ENCODE measurements at regions not wholly inside any gene's neighbourhood (a gene's known extent, or its start where the extent isn't known, plus 50 kb on each side); places are given as distances from the start of the nearest gene placed in this dataset.

GRCh38 chr10:109504401-109504800 lies 418.9 kb downstream of the XPNPEP1 start:
- H3K4me3 ChIP-seq (ENCODE audit: low read length) = no peak overlapping the region
- no peaks in the 10 kb centered on the region for H3K4me1 ChIP-seq (ENCODE audit: insufficient read depth, low read length)
- H3K27me3 ChIP-seq (ENCODE audit: insufficient read depth, low read length) = no peaks in the 10 kb centered on the region
- no peaks in the 10 kb centered on the region for H3K36me3 ChIP-seq (ENCODE audit: insufficient read depth, low read length)
- no peaks in the 10 kb centered on the region for H3K9me3 ChIP-seq (ENCODE audit: low read length)
- H2AFZ ChIP-seq (ENCODE audit: low read depth, low read length) = no peak overlapping the region

GRCh38 chr10:109487691-109488090 lies 435.6 kb downstream of the XPNPEP1 start:
- no peaks in the 10 kb centered on the region for H3K4me1 ChIP-seq (ENCODE audit: insufficient read depth, low read length)
- no peak overlapping the region for H2AFZ ChIP-seq (ENCODE audit: low read depth, low read length)
- H3K36me3 ChIP-seq (ENCODE audit: insufficient read depth, low read length) = no peaks in the 10 kb centered on the region
- no peak overlapping the region for H3K4me3 ChIP-seq (ENCODE audit: low read length)
- no peaks in the 10 kb centered on the region for H3K9me3 ChIP-seq (ENCODE audit: low read length)
- H3K27me3 ChIP-seq (ENCODE audit: insufficient read depth, low read length) = no peaks in the 10 kb centered on the region

DNA sequence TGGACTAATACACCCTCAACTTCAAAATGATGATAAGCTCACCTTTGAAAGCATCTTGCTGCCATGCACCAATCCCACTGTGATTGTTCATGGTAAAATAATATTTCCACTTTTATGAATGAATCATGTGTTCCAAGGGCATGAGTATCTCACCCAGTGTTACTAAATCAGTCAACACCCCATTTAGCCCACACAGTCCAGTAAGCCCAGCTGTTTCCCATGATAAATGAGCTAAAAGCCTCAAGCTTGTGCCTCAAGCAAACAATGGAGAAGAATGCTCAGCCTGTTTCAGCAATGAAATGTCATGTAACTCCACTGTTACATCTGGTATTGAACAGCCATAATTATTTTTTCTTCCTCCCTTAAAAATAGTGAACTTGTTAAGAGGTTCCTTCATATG lies 442.5 kb downstream of the XPNPEP1 start:
- Histone ChIP-seq H3K36me3 (ENCODE audit: insufficient read depth, low read length) (no peaks in the 10 kb centered on the region), H3K4me1 (ENCODE audit: insufficient read depth, low read length) (no peaks in the 10 kb centered on the region), H3K4me3 (ENCODE audit: low read length) (no peak overlapping the region), H3K27me3 (ENCODE audit: insufficient read depth, low read length) (no peaks in the 10 kb centered on the region), H2AFZ (ENCODE audit: low read depth, low read length) (no peak overlapping the region), H3K9me3 (ENCODE audit: low read length) (no peaks in the 10 kb centered on the region)

DNA sequence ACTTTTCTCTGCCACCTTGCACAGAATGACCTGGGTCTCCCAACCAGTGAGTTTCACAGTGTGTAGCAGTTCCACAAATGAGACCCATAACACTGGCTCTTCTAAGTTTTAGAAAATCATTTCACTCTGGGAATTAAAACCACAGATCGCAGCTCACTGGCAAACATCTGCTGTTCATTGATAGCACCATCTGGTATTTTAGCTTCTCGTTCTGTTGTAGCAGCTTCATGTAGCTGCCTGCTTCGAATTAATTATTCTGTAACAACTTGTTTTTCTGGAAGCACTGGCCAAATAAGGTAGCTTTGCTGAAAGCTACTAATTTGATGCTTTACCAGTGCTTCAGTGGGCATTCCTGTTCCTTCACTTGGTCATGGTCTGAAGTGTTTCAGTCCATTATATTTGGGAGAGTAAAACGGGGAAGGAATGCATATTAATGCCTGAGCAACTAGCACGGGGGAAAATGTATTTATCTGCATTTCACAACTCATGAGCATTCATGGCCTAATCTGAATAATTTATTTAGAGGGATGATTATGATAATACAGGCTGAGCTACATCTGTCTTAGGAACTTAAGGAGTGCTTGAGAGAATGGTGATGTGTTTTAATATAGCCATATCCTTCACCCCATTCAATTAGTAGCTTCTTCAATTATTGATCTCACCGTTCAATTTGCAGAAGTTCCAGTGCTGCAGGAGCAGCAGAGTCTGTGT lies 447.4 kb downstream of the XPNPEP1 start:
- Histone ChIP-seq H3K27me3 (ENCODE audit: insufficient read depth, low read length) (no peaks in the 10 kb centered on the region), H3K4me1 (ENCODE audit: insufficient read depth, low read length) (peaks cover 8% of the 10 kb centered on the region), H3K4me3 (ENCODE audit: low read length) (no peak overlapping the region), H3K9me3 (ENCODE audit: low read length) (no peaks in the 10 kb centered on the region), H2AFZ (ENCODE audit: low read depth, low read length) (no peak overlapping the region), H3K36me3 (ENCODE audit: insufficient read depth, low read length) (no peaks in the 10 kb centered on the region)

GRCh38 chr10:109474812-109475211 lies 448.5 kb downstream of the XPNPEP1 start:
- H3K4me3 ChIP-seq (ENCODE audit: low read length) = no peak overlapping the region

GRCh38 chr10:109474261-109474660 lies 449.1 kb downstream of the XPNPEP1 start:
- Histone ChIP-seq H3K36me3 (ENCODE audit: insufficient read depth, low read length) (no peaks in the 10 kb centered on the region), H3K27me3 (ENCODE audit: insufficient read depth, low read length) (no peaks in the 10 kb centered on the region), H3K9me3 (ENCODE audit: low read length) (no peaks in the 10 kb centered on the region), H2AFZ (ENCODE audit: low read depth, low read length) (no peak overlapping the region), H3K4me3 (ENCODE audit: low read length) (no peak overlapping the region), H3K4me1 (ENCODE audit: insufficient read depth, low read length) (peaks cover 8% of the 10 kb centered on the region)

More at GRCh38 chr10:109474812-109475211, 448.5 kb downstream of the XPNPEP1 start:
- Histone ChIP-seq H2AFZ (ENCODE audit: low read depth, low read length) (no peak overlapping the region), H3K4me1 (ENCODE audit: insufficient read depth, low read length) (peaks cover 8% of the 10 kb centered on the region), H3K9me3 (ENCODE audit: low read length) (no peaks in the 10 kb centered on the region), H3K27me3 (ENCODE audit: insufficient read depth, low read length) (no peaks in the 10 kb centered on the region), H3K36me3 (ENCODE audit: insufficient read depth, low read length) (no peaks in the 10 kb centered on the region)

DNA sequence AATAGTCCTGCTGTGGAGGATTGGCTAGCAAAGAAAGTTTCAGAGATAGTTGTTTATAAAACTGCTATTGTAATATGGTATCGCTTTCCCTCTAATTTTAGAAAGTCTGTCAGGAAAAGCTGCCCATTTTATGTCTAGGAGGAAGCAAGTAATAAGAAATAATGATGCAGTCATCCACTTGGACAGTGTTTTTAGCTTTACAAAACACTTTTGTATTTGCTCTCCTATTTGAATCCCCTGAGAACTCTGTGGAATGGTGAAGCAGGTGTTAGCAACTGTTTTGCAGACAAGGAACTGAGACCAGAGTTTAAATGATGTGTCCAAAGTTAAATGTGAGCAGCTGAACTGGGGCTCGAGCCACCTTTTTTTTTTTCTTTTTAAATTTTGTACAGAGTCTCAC lies 455.8 kb downstream of the XPNPEP1 start:
- Histone ChIP-seq H3K27me3 (ENCODE audit: insufficient read depth, low read length) (no peaks in the 10 kb centered on the region), H3K36me3 (ENCODE audit: insufficient read depth, low read length) (no peaks in the 10 kb centered on the region), H3K4me3 (ENCODE audit: low read length) (no peak overlapping the region), H3K9me3 (ENCODE audit: low read length) (no peaks in the 10 kb centered on the region), H3K4me1 (ENCODE audit: insufficient read depth, low read length) (no peaks in the 10 kb centered on the region), H2AFZ (ENCODE audit: low read depth, low read length) (no peak overlapping the region)

DNA sequence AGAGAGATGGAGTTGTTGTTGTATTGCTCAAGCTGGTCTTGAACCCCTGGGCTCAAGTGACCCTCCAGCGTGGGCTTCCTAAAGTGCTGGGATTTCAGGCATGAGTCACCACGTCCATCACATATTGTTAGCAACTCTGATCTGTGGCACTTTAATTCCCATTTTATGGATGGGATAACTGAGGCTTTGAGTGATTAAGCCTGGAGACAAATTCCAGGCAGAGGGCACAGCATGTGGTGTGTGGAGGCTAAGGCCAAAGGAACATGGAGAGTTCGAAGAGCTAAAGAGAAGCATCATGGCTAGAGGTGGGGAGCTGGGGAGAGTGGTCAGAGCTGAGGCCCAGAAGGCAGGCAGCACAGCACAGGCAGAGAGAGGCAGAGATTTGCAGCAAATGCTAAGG lies 458.4 kb downstream of the XPNPEP1 start:
- H3K36me3 ChIP-seq (ENCODE audit: insufficient read depth, low read length) = no peaks in the 10 kb centered on the region
- no peaks in the 10 kb centered on the region for H3K4me1 ChIP-seq (ENCODE audit: insufficient read depth, low read length)
- no peaks in the 10 kb centered on the region for H3K9me3 ChIP-seq (ENCODE audit: low read length)
- H2AFZ ChIP-seq (ENCODE audit: low read depth, low read length) = no peak overlapping the region
- H3K4me3 ChIP-seq (ENCODE audit: low read length) = no peak overlapping the region
- H3K27me3 ChIP-seq (ENCODE audit: insufficient read depth, low read length) = no peaks in the 10 kb centered on the region

DNA sequence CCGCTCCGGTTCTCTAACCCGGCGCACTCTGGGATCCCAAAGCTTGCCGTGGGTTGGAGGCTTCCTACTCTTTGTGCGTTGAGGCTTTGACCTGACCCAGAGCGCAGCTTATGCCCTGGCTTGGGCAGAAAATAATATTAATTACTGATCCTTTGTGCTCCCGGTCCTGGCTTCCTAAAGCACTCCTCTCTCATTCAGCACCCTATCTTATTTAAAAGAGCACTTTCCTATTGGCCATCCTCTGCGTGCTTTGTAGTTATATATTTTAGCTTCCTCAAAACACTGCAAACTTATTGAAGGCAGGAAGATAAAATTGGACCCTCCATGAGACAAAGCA lies 466.0 kb downstream of the XPNPEP1 start:
- peaks cover 42% of the 10 kb centered on the region for H3K27me3 ChIP-seq (ENCODE audit: insufficient read depth, low read length)
- no peaks in the 10 kb centered on the region for H3K36me3 ChIP-seq (ENCODE audit: insufficient read depth, low read length)
- H3K4me3 ChIP-seq (ENCODE audit: low read length) = no peak overlapping the region
- H3K4me1 ChIP-seq (ENCODE audit: insufficient read depth, low read length) = no peaks in the 10 kb centered on the region
- H3K9me3 ChIP-seq (ENCODE audit: low read length) = peaks cover 3% of the 10 kb centered on the region
- H2AFZ ChIP-seq (ENCODE audit: low read depth, low read length) = peak overlapping the region; percentile 54

DNA sequence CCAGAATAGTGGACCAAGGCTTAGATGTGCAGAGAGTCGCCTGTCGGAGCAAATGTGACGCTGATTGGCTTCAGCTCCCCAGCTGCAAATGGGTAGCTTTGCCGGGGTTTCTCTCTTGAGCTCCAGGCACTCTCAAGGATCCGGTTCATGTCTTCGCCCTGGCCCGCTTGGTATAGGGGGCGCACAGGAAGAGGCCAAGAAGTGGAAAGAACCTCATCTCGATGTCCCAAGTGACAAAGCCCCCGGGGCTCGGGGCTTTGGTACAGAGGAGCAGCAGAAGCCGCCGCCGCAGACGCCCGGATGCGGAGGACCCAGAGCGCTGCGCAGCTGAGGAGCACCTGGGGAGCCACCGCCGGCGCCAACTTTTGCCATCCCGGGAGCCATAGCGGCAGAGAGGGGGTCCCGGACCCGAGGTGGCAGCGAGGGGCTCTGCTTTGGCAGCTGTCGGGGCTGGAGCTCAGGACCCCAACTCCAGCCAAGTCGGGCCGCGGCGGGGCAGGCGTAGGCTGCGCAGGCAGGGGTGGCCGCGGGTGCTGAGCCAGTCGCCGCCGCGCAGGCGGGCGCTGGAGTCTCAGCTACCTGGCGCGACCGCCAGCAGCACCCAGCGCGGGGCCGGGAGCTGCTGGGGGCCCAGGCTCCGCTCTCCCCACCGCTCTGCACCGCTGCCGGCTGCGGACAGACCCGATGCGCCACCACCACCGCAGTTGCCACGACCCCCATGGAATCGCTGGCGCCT lies 466.6 kb downstream of the XPNPEP1 start:
- Histone ChIP-seq H2AFZ (ENCODE audit: low read depth, low read length) (peak overlapping the region; percentile 54), H3K9me3 (ENCODE audit: low read length) (peaks cover 3% of the 10 kb centered on the region), H3K27me3 (ENCODE audit: insufficient read depth, low read length) (peaks cover 42% of the 10 kb centered on the region), H3K4me3 (ENCODE audit: low read length) (no peak overlapping the region), H3K4me1 (ENCODE audit: insufficient read depth, low read length) (no peaks in the 10 kb centered on the region), H3K36me3 (ENCODE audit: insufficient read depth, low read length) (no peaks in the 10 kb centered on the region)

DNA sequence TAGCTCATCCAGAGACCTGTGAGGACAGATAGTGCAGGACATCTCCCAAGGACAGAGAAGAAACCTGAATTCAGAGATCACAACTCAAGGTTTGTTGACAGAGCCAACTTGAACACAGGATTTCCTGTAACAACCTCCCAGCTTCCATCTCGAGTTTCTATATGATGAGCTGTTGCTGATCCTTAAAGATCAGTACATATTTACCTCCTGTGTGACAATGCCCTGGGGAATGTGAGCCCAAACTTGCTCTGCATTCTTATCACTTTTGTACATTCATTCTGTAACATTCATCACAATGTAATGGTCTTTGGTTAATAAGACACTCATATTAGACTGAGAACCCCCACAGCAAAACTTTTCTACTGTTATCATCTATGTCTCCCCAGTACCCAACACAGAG lies 468.6 kb downstream of the XPNPEP1 start:
- H3K27me3 ChIP-seq (ENCODE audit: insufficient read depth, low read length) = peaks cover 42% of the 10 kb centered on the region
- H2AFZ ChIP-seq (ENCODE audit: low read depth, low read length) = no peak overlapping the region
- H3K4me3 ChIP-seq (ENCODE audit: low read length) = no peak overlapping the region
- peaks cover 3% of the 10 kb centered on the region for H3K9me3 ChIP-seq (ENCODE audit: low read length)
- H3K36me3 ChIP-seq (ENCODE audit: insufficient read depth, low read length) = no peaks in the 10 kb centered on the region
- H3K4me1 ChIP-seq (ENCODE audit: insufficient read depth, low read length) = peaks cover 14% of the 10 kb centered on the region

DNA sequence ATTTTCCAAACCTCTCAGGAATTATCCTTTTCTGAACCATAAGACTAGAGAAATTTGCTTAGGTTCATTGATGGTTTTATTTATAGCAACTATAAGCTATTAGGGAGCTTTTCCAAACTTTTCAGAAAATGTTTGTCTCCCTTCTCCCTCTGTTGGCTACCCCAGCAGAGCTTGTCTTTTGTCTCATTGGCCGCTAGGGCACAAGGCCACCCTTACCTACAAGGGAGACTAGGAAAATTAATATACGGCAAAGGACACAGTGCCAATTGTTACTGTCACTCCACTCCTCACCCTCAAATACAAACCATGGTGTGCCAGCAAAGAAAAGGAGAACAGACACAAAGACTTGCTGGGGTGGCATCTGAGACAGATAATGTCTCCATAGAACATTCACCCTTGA lies 471.4 kb downstream of the XPNPEP1 start:
- Histone ChIP-seq H3K4me1 (ENCODE audit: insufficient read depth, low read length) (peaks cover 14% of the 10 kb centered on the region), H2AFZ (ENCODE audit: low read depth, low read length) (no peak overlapping the region), H3K9me3 (ENCODE audit: low read length) (no peaks in the 10 kb centered on the region), H3K36me3 (ENCODE audit: insufficient read depth, low read length) (no peaks in the 10 kb centered on the region), H3K4me3 (ENCODE audit: low read length) (no peak overlapping the region), H3K27me3 (ENCODE audit: insufficient read depth, low read length) (peaks cover 23% of the 10 kb centered on the region)

DNA sequence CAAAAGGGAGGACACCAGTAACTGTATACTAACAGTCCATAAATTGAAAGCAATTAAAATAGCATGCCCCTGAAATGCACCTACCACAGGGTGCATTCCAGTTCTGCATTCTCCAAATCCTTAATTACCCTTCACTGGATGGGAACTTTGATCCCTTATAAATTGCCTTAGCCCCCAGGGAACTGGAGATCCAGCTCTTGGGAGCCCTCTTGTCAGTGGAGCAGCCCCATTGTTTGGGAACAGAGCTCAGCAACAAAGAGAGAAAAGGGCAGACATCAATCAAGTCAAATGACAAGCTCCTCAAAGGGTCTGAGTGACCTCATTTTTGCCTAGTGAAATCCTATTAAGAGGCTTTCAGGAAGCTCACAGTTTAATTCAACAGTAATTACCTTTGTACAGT lies 472.6 kb downstream of the XPNPEP1 start:
- Histone ChIP-seq H3K4me3 (ENCODE audit: low read length) (no peak overlapping the region), H3K4me1 (ENCODE audit: insufficient read depth, low read length) (peaks cover 14% of the 10 kb centered on the region)

More for the DNA sequence above, 472.6 kb downstream of the XPNPEP1 start:
- no peaks in the 10 kb centered on the region for H3K36me3 ChIP-seq (ENCODE audit: insufficient read depth, low read length)
- no peak overlapping the region for H2AFZ ChIP-seq (ENCODE audit: low read depth, low read length)
- peaks cover 12% of the 10 kb centered on the region for H3K27me3 ChIP-seq (ENCODE audit: insufficient read depth, low read length)
- no peaks in the 10 kb centered on the region for H3K9me3 ChIP-seq (ENCODE audit: low read length)
